ENCODE measurements at regions not wholly inside any gene's neighbourhood (a gene's known extent, or its start where the extent isn't known, plus 50 kb on each side); places are given as distances from the start of the nearest gene placed in this dataset.

DNA sequence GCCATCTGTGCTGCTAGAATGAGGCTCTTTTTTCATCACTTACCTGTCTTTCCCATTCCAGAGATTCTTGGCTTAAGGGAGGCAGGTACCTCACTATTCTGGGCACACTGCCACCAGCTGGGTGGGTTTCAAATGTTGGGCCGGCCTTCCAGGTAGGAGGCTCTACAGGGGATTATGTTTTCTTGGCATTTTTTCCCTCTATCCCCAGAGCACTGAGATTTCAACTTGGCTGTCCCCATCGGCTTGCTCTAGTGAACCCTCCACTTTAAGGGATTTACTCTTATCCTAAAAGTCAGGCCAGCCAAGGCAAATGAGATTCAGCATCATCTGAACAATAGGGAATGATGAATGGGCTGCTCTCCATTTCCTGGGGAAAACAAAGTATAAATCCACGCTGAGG, 710.1 kb upstream of the CELF2 start:
- TF ChIP-seq, protein P1, sequence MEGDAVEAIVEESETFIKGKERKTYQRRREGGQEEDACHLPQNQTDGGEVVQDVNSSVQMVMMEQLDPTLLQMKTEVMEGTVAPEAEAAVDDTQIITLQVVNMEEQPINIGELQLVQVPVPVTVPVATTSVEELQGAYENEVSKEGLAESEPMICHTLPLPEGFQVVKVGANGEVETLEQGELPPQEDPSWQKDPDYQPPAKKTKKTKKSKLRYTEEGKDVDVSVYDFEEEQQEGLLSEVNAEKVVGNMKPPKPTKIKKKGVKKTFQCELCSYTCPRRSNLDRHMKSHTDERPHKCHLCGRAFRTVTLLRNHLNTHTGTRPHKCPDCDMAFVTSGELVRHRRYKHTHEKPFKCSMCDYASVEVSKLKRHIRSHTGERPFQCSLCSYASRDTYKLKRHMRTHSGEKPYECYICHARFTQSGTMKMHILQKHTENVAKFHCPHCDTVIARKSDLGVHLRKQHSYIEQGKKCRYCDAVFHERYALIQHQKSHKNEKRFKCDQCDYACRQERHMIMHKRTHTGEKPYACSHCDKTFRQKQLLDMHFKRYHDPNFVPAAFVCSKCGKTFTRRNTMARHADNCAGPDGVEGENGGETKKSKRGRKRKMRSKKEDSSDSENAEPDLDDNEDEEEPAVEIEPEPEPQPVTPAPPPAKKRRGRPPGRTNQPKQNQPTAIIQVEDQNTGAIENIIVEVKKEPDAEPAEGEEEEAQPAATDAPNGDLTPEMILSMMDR (conservative IDR thresholded peaks at IDR 0.05; ENCODE audit: low read length): no peak
- no peak overlapping the region for H3K4me3 ChIP-seq (ENCODE audit: low read length)
- DNase-seq (ENCODE audit: low read depth): no peak

DNA sequence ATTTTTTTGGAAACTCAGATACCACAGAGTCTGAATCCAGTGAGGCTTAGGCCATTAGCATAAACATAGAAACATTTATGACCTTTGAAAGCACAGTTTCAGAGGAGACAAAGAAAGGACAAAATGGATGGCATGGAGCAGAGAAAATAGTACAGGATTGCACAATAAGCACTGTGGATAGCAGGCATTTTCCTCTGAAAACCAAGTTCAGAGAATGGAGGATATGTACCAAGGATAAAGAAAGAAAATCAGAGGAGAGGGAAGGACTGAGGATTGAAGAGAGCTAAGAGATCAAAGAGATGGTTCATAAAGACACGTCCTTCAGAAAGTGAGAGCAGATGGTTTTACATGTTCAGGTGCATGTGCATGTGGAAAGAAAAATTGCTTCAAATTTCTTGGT, 707.2 kb upstream of the CELF2 start:
- H3K4me3 ChIP-seq (ENCODE audit: low read length): no peak overlapping the region
- TF ChIP-seq, protein P1 (conservative IDR thresholded peaks at IDR 0.05; ENCODE audit: low read length): no peak
- DNase-seq (ENCODE audit: low read depth): no peak

DNA sequence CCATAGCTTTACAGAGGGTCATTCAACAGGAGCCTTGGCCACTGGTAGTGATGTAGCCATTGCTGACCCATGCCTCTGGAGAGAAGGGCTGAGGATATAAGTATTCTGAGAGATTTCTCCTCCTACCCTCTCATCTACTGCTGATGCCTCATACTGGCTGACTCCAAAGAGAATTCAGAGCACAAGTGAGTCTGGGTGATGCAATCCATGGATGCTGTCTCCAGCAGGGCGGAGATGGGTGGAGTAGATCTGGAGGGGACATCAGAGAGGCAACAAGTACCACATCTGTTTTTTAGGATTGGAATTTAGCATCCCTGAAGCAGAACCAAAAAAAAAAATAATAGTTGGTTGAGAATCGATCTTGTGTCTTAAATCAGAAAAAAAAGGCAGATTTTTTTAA, 705.7 kb upstream of the CELF2 start:
- TF ChIP-seq, protein P1 (conservative IDR thresholded peaks at IDR 0.05; ENCODE audit: low read length): no peak
- DNase-seq (ENCODE audit: low read depth): no peak
- no peak overlapping the region for H3K4me3 ChIP-seq (ENCODE audit: low read length)

DNA sequence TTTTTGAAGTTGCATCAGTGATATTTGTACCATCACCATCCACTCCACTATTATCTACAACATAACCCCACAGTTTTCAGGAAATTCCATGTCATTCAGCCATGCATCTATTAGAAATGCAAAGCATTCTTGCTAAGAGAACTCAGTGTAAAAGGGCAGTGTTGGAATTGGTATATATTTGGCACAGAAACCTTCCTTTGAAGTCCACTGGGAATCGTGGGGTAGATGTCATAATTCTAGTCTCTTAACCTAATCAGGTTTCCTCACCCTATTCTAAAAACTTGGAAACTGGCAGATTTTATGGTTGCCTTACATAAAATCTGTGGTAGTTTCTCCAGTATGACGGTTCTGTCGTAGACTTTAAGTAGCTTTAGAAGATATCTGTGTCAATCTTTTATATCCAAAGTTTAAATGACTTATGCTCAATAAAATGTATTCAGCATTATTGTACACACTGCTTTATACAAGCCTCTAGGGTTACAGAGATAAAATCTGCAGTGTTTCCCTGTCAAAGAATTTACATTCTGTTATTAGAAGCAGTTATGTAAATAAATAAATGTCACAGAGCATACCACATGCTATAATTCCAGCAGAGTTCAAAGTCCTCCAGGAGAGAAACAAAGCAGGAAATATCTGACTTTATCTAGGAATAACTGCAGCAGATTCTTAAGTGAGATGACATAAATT, 704.4 kb upstream of the CELF2 start:
- TF ChIP-seq, protein P1 (conservative IDR thresholded peaks at IDR 0.05; ENCODE audit: low read length): no peak
- no peak for DNase-seq (ENCODE audit: low read depth)
- no peak overlapping the region for H3K4me3 ChIP-seq (ENCODE audit: low read length)

DNA sequence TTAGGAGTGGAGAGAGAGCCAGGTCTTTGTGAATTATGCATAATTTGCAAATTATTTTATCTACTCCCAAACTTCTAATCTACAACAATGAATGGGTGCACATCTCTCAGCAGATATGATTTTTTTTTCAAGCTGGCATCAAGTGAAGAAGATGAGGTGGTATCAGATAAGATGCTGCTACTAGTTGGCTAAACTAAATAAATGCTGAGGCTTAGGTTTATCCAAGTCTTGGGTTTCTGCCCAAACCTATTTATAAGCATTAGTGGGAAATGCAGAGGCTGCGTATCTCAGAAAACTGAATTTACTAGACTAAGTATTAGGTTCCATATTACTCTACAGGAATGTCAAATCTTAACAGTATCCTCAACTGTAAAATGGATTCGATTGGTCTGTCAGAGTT, 703.0 kb upstream of the CELF2 start:
- no peak overlapping the region for H3K4me3 ChIP-seq (ENCODE audit: low read length)
- TF ChIP-seq, protein P1 (conservative IDR thresholded peaks at IDR 0.05; ENCODE audit: low read length): no peak
- no peak for DNase-seq (ENCODE audit: low read depth)

DNA sequence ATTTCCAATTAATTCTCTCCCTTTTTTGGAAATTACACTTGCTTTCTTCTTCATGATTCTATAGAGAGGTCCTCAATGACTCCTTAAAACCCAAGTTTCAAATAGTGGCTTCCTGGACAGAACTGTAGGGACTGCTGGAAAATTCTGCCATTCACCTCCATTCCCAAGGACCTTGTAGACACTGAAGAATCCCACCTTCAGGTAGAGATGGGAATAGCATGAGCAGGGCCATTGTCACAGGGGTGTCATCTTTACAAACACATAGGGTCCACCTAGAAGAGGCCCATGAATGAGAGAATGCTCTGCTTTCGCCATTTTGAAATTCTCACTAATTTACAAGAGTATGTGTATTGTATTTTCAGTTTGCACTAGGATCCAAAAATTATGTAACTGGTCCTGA, 701.7 kb upstream of the CELF2 start:
- TF ChIP-seq, protein P1 (conservative IDR thresholded peaks at IDR 0.05; ENCODE audit: low read length): no peak
- H3K4me3 ChIP-seq (ENCODE audit: low read length): no peak overlapping the region
- no peak for DNase-seq (ENCODE audit: low read depth)

DNA sequence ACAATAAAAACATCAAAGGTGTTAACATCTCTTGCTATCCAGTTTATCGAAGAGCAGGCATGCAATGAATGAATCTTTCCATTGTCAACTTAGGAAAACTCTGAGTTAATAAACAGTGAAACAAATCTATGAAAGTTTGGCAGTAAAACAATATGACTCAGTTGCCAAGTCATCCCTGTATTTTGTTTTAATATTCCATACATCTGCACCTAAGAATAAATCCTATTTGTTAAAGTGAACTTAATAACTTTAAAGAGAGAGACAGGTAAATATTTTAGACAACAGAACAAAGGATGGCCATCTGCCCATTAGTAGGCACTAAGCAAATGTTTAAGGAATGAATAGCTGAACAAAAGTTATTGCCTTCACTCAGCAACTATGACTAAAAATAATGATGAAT, 700.5 kb upstream of the CELF2 start:
- TF ChIP-seq, protein P1 (conservative IDR thresholded peaks at IDR 0.05; ENCODE audit: low read length): no peak
- no peak overlapping the region for H3K4me3 ChIP-seq (ENCODE audit: low read length)
- DNase-seq (ENCODE audit: low read depth): no peak

Data from AG10803 (cell line).